ENCODE measurements at regions not wholly inside any gene's neighbourhood (a gene's known extent, or its start where the extent isn't known, plus 50 kb on each side); places are given as distances from the start of the nearest gene placed in this dataset.

- no peak for TF ChIP-seq POLR2A (IDR thresholded peaks at IDR 0.05)
- no peak for TF ChIP-seq CTCF (IDR thresholded peaks at IDR 0.05)
- Histone ChIP-seq H3K27me3 (peaks cover 3% of the 10 kb centered on the region), H3K9me3 (replicated peaks in 1 of 3) (no peaks in the 10 kb centered on the region), H3K27ac (no peak overlapping the region), H3K4me3 (no peak overlapping the region), H3K4me1 (replicated peaks in 1 of 2) (no peaks in the 10 kb centered on the region), H3K36me3 (replicated peaks in 1 of 2) (no peaks in the 10 kb centered on the region)
- WGBS, 4 donors: 86 to 100% (median 95%) methylated on average over 1 of the region's 1 CpG
- no peak for DNase-seq
- intact Hi-C loops (cut with DNase I): no loop called here
Observed at GRCh38 chr21:35705888-35706287, 354.4 kb downstream of the SETD4 start.

- Histone ChIP-seq H3K9me3 (replicated peaks in 1 of 3) (no peaks in the 10 kb centered on the region), H3K4me3 (no peak overlapping the region), H3K27ac (no peak overlapping the region), H3K4me1 (replicated peaks in 1 of 2) (no peaks in the 10 kb centered on the region), H3K36me3 (replicated peaks in 1 of 2) (no peaks in the 10 kb centered on the region), H3K27me3 (peaks cover 3% of the 10 kb centered on the region)
- no peak for DNase-seq
- TF ChIP-seq POLR2A (IDR thresholded peaks at IDR 0.05): no peak
- TF ChIP-seq CTCF (IDR thresholded peaks at IDR 0.05): no peak
- intact Hi-C loops (cut with DNase I): no loop called here
- 89 to 97% (median 95%) methylated on average over 2 of the region's 2 CpGs for WGBS, 4 donors
Observed at GRCh38 chr21:35705237-35705887, 355.0 kb downstream of the SETD4 start.

- no peak overlapping the region for H3K27ac ChIP-seq
- no peak for DNase-seq
- WGBS, 4 donors: 93 to 100% (median 97%) methylated on average over 1 of the region's 1 CpG
- intact Hi-C loops (cut with DNase I): no loop called here
- H3K27me3 ChIP-seq: peaks cover 3% of the 10 kb centered on the region
- H3K4me3 ChIP-seq: no peak overlapping the region
- no peaks in the 10 kb centered on the region for H3K4me1 ChIP-seq (replicated peaks in 1 of 2)
- no peaks in the 10 kb centered on the region for H3K9me3 ChIP-seq (replicated peaks in 1 of 3)
- no peak for TF ChIP-seq POLR2A (IDR thresholded peaks at IDR 0.05)
- TF ChIP-seq CTCF (IDR thresholded peaks at IDR 0.05): no peak
- H3K36me3 ChIP-seq (replicated peaks in 1 of 2): no peaks in the 10 kb centered on the region
Observed at GRCh38 chr21:35703704-35704103, 356.6 kb downstream of the SETD4 start.

GRCh38 chr21:35699361-35699760, 361.0 kb downstream of the SETD4 start:
- intact Hi-C loops (cut with DNase I): no loop called here
- Histone ChIP-seq H3K9me3 (replicated peaks in 1 of 3) (no peaks in the 10 kb centered on the region), H3K27me3 (no peaks in the 10 kb centered on the region), H3K27ac (no peak overlapping the region), H3K4me1 (replicated peaks in 1 of 2) (peaks cover 13 to 17% of the 10 kb centered on the region in 2 donors), H3K4me3 (no peak overlapping the region), H3K36me3 (replicated peaks in 1 of 2) (no peaks in the 10 kb centered on the region)
- TF ChIP-seq POLR2A (IDR thresholded peaks at IDR 0.05) (no peak), CTCF (IDR thresholded peaks at IDR 0.05) (no peak)
- no peak for DNase-seq
- WGBS, 4 donors: 75 to 81% (median 79%) methylated on average over 3 of the region's 3 CpGs

Measured in adrenal gland (tissue), 9 donors.